ENCODE measurements at regions not wholly inside any gene's neighbourhood (a gene's known extent, or its start where the extent isn't known, plus 50 kb on each side); places are given as distances from the start of the nearest gene placed in this dataset.

DNA sequence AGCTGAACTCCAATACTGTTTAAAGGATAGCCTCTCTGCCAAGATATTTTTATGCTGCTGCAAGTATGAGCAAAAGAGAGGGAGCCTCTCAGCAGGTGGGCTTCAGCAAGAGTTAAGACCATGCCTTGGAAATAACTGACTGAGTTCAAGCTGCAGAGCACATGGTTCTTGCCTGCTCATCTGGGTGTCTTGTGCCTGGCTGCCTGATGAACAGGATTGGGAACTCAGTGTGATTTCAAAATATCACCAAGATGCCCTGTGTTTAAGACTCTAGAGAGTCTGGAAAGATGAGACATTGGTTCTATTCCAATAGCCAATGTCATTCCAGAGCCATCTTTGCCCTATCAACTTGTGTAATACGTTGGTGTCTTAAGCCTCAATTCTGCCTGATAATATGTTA, 147.5 kb upstream of the VEPH1 start:
- no peaks in the 10 kb centered on the region for H3K4me1 ChIP-seq (replicated peaks in 1 of 4; ENCODE audit: control insufficient read depth in 3 of 4, insufficient read depth in 4 of 4, low read length in 3 of 4)
- no peaks in the 10 kb centered on the region for H3K36me3 ChIP-seq (ENCODE audit: control insufficient read depth in 2 of 4, insufficient read depth in 4 of 4, low read length in 3 of 4)
- H3K18ac ChIP-seq (ENCODE audit: extremely low read depth, low read length), result no peak overlapping the region
- no peaks in the 10 kb centered on the region for H3K23me2 ChIP-seq (ENCODE audit: low read depth, low read length)
- DNase-seq (ENCODE audit: low read depth in 1 of 2, low spot score in 2 of 2), result no peak
- H3K27ac ChIP-seq (ENCODE audit: low read depth, low read length), result no peak overlapping the region
- H3K27me3 ChIP-seq (replicated peaks in 1 of 4; ENCODE audit: control insufficient read depth in 3 of 4, extremely low read depth in 1 of 4, insufficient read depth in 3 of 4, low read length in 3 of 4), result no peaks in the 10 kb centered on the region
- H3K14ac ChIP-seq (ENCODE audit: insufficient read length), result no peak overlapping the region
- H2AFZ ChIP-seq (ENCODE audit: low read length), result no peak overlapping the region
- H3K4me3 ChIP-seq (ENCODE audit: extremely low read depth in 1 of 4, insufficient read depth in 2 of 4, low read depth in 3 of 4, low read length in 4 of 4), result no peak overlapping the region
- no peak overlapping the region for H4K8ac ChIP-seq (ENCODE audit: extremely low read depth, insufficient read depth, low read length)
- FAIRE-seq, result no peak
- no peak overlapping the region for H3K9ac ChIP-seq (replicated peaks in 1 of 4; ENCODE audit: extremely low read depth in 1 of 4, low read depth in 3 of 4, low read length in 3 of 4)
- H2BK120ac ChIP-seq (replicated peaks; ENCODE audit: low read depth, low read length), result no peak overlapping the region
- H2BK12ac ChIP-seq (ENCODE audit: low read depth, low read length), result no peak overlapping the region
- CTCF ChIA-PET (ENCODE audit: partially characterized antibody), result interaction anchor here (0.6 kb wide), 1 partner anchor 104 kb away, joined by 3 read pairs; no protein-coding TSS in a partner anchor
- H3K23ac ChIP-seq (ENCODE audit: insufficient read length), result no peak overlapping the region
- H3K79me1 ChIP-seq (ENCODE audit: low read depth, low read length), result no peaks in the 10 kb centered on the region
- POLR2A ChIA-PET (ENCODE audit: partially characterized antibody), result no interaction called here
- no peak overlapping the region for H3K56ac ChIP-seq (replicated peaks; ENCODE audit: insufficient read length, low read depth, low read length)
- H2AK5ac ChIP-seq (ENCODE audit: low read depth, low read length), result no peak overlapping the region
- TF ChIP-seq PHF8 (conservative IDR thresholded peaks at IDR 0.05; ENCODE audit: low read depth, low read length) (no peak), CBX8 (IDR thresholded peaks at IDR 0.05; ENCODE audit: borderline replicate concordance, low read depth, low read length) (no peak)
- H3K4ac ChIP-seq (replicated peaks; ENCODE audit: insufficient read length, low read depth, low read length), result no peak overlapping the region
- WGBS, 2 experiments (ENCODE audit: extremely low coverage in 1 of 2, insufficient coverage in 1 of 2, insufficient read length in 1 of 2, insufficient replicate concordance in 2 of 2, low coverage in 1 of 2, low lambda C conversion rate in 2 of 2, missing lambda C conversion rate in 1 of 2), result 93% methylated on average over 1 of the region's 1 CpG; no CpG with 5 or more reads in 1 of the 2 experiments
- H2BK15ac ChIP-seq (ENCODE audit: low read length), result no peak overlapping the region
- H4K5ac ChIP-seq (ENCODE audit: insufficient read length, low read depth, low read length), result no peak overlapping the region
- H3K4me2 ChIP-seq (ENCODE audit: insufficient read depth in 1 of 2, low read depth in 2 of 2, low read length in 2 of 2), result no peak overlapping the region
- no peaks in the 10 kb centered on the region for H3K79me2 ChIP-seq (ENCODE audit: control insufficient read depth in 1 of 2, insufficient read depth in 2 of 2, low read length in 2 of 2)
- H2BK20ac ChIP-seq (ENCODE audit: low read length), result no peak overlapping the region
- no peaks in the 10 kb centered on the region for H4K20me1 ChIP-seq (replicated peaks in 1 of 2; ENCODE audit: control insufficient read depth in 1 of 2, insufficient read depth in 2 of 2, low read length in 2 of 2)
- H3K9me3 ChIP-seq (ENCODE audit: insufficient read depth in 2 of 2, low read depth in 1 of 2, low read length in 1 of 2), result no peaks in the 10 kb centered on the region
- H2BK5ac ChIP-seq (ENCODE audit: low read depth, low read length), result no peak overlapping the region
- no peak overlapping the region for H4K91ac ChIP-seq (replicated peaks; ENCODE audit: insufficient read length, low read length)
